HG03097 (cell line): ENCODE measurements at regions not wholly inside any gene's neighbourhood (a gene's known extent, or its start where the extent isn't known, plus 50 kb on each side); places are given as distances from the start of the nearest gene placed in this dataset.

Experiments
- ATAC-seq: cut with Tn5 transposase; IDR thresholded peaks from one replicate; pipeline ENCODE4 v1.9.1; 2021; ENCODE audit not compliant: unreplicated experiment, low FRiP score

DNA sequence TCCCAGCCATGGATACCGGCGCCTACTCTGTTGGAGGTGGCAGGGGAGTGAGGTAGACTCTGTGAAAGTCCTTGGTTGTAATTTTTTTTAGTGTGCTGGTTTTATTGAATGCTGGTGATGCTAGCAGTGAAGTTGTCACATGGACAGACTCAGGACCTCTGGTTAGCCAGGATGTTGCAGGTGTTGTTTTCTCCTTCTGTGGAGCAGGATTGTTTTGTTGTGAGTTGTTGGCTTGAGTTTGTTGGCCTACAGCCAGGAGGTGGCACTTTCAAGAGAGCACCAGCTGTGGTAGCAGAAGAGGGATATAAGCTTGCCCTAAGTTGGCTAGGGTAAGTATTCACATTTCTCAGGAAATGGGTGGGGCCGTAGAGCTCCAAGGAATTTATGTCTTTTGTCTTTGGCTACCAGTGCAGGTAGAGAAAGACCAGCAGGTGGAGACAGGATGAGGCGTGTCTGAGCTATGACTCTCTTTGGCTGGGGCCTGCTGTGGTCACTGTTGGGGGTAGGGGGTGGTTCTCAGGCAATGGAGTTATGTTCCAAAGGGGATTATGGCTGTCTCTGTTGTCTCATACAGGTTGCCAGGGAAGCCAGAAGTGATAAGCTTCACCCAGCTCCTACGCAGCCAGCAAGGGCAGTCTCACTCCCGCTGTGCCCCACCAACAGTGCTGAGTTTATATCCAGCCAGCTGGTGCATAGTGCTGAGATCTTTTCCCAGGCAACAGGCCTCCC, 248.7 kb downstream of the TAF11L14 start:
- ATAC-seq: no peak

DNA sequence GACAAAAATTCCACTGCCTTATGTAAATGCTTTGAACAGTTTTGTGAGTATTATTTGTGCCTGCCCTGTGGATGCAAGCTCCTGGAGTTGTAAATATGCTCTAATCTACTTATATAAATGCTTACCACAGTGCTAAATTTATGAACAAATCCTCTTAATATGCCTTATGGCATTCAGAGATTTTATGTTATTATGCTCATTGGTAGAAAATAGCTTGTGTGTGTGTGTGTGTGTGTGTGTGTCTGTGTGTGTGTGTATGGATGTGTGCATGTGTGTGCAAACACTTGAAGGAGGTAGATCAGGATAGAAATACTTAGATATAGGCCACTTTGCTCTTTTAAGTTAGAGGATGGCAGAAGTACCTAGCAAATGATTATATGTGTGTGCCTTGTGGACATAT, 253.9 kb downstream of the TAF11L14 start:
- no peak for ATAC-seq

DNA sequence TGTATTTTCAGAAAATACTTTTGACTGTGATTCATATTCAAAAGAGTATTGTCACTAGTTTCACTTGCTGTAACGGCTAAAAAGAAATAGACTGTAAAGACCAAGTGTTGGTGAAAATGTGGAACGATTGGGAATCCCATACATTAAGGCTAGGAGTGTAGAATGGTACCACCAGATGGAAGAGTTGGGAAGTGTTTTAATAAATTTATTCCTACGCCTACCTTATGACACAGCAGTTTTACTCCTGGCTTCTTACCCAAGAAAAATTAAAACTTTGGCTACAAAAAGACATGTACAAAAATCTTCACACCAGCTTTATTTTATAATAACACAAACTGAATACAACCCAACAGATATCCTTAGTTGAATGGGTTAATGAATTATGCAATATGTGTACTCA, 256.2 kb downstream of the TAF11L14 start:
- no peak for ATAC-seq

DNA sequence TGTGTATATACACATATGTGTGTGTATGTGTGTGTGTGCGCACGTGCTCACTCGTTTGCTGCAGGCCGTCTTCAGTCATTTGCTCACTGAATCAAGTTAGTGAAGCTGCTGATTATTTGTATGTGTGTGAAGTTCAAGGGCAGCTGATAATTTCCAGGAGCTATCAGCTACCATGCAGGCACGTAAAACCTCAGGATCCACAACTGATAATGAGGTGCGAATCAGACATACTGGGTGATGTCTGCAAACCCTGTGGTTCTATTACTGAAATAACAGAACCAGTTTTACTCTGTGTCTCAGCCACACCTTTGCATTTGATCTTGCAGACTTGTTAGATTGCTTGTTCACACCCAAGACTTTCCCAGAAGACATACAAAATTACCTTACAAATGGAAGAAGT, 257.6 kb downstream of the TAF11L14 start:
- no peak for ATAC-seq

DNA sequence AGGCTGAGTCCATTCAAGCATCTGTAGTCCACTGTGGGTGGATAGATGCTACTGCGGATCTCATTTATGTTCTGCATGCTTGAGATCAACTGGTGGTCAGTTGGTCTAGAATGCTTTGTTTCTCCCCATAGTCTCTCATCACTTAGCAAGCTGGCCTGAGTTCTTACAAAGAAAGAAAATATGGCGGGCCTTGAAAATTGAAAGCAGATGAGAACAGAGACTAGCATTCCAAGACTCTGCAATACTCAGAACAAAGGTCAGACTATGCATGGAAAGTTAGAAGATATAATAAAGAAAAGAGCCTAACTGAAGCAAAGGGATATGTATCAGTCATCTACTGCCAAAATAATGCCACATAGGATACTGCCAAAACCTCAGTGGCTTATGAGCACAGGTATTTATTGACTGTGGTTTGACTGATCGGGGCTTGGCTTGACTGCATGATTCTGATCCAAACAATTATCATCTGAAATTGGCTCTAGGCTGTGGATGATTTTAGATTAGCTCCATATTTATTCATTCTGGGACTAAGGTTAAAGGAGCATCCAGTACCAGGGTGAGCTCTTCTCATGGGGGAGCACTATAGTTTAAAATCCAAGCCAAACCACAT, 258.9 kb downstream of the TAF11L14 start:
- ATAC-seq: no peak

DNA sequence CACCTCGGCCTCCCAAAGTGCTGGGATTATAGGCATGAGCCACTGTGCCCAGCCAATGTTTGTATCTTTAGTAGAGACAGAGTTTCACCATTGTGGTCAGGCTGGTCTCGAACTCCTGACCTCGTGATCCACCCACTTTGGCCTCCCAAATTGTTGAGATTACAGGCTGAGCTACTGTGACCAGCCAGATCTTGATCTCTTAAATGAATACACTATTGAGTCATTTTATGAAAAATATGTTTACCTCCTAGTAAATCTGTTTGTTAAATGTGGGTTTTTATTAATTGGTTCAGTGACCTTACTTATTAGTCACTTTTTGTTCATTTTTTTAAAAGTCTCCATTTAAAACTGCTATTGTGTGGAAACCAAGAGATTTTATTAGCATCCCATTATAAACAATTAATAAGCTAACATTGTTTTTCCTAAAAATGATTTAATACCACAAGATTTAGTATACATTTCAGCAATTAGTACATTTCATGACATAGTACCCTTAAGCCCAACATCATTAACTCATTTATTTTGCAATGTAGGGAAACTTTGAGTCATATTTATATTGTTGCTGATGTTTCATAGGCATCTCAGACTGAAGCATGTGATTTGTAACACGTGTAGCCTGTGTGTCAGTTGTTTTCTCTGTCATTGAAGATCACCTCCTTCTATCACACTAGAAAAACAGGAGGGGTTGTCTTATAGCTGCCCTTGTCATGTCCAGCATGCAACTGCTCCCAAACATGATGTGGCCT, 261.2 kb downstream of the TAF11L14 start:
- no peak for ATAC-seq

DNA sequence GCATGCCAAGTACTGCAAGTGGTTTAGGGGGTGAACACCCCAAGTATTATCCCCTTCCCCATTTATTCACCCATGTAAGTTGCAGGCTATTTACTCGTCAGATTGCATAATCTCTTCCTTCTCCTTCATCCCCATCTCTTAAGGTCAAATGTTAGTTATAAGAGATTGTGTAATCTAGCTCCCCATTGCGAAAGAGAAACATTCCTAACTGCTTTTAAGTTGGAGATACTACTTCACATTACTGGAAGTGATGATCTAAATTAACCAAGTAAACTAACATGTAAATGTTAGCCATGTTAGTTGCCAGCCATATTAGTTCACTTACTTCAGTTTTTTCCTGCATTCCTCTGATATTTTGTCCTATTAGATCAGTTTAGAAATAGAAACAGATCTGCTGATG, 262.3 kb downstream of the TAF11L14 start:
- ATAC-seq: no peak

DNA sequence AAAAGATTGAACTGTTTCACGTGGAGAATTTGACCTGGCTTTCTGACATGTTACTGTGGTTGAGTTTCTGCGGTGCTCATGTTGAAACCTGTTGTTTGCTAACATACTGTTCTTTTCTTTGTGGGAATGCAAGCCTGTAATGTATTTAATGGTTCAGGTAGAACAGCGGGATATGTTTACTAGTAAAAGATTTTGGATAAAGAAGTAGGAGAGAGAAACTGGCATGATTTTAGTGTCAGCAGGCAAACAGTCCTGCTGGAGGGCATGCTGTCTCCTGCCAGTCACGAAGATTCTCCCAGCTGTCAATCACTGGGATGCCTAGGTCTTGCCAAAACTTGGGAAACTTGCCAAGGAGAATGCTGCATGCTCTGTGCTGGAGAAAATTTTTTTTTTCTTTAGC, 263.5 kb downstream of the TAF11L14 start:
- no peak for ATAC-seq

DNA sequence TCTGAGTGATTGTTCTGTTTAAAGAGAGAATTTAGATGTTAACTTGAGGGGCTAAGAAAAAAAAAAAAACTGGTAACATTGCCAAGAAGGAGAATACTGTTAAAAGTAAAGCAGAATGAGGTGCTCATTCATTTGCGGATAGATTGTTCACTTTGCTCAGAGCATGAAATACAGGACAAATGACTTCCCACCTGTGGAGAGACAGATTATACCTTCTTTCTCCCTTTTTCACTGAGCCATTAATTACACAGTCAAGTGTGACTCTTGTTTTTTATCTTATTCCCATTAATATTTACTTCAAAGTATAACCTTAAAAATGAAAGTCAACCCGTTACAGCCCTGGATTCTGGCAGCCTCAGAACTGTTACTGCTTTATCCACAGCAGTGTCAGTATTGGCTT, 264.5 kb downstream of the TAF11L14 start:
- ATAC-seq: no peak

DNA sequence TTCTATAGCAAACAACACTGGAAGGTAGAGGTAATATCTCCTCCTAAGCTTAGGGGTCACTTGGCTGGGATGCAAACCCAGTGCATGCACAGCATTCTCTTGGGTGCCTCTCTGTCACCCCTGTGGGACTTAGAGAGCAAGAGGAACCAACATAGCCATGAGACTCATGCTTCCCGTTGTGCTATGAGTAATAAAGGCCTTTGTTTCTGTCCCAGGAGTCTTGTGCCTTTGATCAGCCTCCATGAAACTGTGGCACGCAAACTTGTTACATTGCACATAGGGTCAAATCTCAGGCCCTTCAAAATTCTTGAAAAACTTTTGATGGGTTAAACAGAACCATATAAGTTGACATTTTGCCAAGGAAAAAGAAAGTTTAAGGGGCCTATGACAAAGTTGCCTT, 272.8 kb downstream of the TAF11L14 start:
- ATAC-seq: no peak

DNA sequence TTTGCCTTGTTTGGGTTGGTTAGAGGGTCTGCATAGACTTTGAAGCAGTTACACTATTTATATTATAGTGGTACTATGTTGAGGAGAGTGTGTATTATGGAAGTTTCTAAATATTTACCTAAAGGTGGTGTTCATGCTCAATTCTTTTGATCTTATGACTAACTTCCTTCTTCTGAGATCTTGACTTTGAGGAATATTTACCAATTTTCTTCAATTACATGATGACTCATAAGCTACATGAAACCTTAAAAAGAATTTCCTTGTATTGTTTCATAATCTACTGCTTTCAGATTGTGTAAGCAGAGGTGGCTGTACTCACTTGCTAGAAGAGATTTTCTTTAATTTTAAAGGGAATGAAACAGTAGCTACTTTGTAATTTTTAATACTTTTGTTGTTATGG, 276.1 kb downstream of the TAF11L14 start:
- no peak for ATAC-seq

DNA sequence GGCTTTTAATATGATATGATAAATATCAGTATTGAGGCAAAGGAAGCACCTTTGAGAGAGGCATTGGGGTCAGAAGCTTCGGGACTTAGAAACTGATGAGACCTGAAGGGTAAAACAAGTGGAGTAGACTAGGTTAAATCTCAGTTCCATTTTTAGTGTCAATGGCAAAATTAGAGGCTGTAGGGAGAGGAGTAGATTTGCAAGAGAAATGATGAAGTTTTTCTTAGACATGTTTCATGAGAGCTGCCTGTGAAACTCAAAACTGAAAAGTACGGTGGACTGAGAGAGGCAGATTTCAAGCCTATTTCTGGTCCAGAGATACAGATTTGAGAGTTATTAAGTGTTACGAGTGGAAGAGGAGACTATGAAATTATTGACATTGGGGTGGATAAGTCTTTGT, 278.5 kb downstream of the TAF11L14 start:
- no peak for ATAC-seq

DNA sequence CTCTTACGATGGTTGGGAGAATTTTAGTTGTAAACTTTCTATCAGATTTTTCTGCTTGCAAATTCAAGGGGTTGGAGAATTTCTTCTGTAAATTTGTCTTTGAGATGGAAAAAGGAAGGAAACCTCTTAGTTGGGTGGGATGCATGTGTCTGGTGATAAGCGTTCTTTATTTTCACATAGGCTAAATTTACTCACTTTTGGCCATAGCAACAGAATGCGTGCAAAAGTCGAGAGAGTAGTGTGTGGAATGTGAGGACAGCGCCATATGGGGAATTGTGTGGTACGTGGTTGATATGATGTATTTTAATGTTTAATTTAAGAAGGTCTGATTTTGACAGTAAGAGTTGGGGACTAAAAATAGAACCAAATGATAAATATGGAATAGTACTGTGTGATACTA, 282.2 kb downstream of the TAF11L14 start:
- ATAC-seq: no peak

DNA sequence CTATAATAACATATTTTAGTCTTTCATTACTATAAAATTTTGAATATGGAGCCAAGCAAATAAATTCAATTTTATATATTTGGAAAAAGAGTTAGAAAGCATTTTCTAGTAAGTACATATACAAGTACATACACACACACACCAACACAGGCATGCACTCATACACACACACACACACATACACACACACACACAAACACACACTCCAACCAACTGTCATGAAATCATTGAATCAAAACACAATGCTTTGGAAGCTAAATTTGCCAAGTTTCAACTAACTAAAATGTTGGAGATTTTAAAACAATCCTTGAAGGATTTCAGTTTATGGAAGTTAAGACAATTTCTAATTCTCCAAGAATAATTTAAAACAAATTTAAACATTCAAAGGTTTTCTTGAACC, 283.2 kb downstream of the TAF11L14 start:
- no peak for ATAC-seq

DNA sequence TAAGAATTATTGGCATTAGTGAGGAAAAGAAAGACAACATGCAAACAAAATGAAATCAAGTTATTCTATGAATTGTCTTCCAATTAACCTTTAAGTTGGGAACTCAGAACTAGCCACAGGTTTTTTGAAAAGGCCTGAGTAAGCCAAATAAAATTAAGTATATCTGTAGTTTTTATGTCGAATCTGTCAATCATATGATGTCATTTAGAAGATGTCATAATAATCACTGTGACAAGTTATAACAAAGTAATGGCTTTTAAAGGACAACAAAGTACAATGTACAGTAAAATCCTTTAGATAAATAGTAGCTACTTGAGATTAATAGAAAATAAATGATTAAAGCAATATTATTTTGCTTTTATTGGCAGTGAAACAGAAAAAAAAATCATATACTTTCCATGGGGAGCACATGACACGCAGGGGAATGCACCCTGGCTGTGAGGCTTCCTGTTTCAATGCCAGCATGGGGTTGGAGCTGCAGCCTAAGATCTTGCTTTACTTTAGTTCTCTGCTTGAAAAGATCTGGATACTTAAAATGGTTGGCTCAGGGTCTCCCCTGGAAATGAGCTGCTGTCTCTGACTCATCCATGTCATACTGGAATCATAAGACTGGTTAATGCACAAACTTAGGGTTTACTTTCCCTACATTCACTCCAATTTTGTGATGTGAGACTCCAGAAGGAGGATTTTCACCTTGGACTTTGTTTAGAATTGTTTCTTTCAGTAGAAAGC, 284.3 kb downstream of the TAF11L14 start:
- ATAC-seq: no peak

DNA sequence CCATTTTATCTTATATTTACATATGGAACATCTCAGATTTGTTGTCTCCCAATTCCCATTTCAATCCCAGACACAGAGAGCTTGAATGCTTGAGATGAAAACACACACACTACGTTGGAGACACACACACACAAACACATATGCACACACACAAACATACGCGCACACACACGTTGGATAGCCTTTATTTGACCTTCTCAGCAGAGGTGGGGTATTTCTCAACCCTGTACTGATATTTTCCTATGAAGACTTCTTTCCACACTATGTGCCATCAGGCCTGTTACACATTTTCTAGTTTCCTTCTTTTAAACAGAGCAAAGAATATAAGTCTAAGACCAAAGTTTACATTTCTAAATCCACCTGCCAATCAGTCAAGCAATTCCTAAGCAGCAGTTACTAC, 291.0 kb downstream of the TAF11L14 start:
- no peak for ATAC-seq

DNA sequence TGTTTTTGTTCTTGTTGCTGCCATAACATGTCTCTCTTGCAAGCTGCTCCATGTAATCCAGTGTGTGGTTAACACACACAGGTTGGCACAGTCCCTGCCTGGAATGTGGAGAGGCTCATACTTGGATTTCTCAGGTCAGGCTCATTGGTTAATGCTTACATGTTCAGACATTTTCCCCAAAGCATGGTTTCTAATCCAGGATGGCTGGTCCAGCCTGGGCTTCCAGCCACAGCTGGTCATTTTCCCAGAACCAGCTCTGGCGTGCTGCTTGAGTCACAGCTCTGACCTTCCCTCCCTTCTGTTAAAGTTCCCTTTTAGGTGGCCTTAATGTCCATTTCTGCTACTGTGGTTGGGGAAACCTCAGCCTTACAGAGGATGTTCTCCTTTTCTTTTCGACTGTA, 294.3 kb downstream of the TAF11L14 start:
- no peak for ATAC-seq

DNA sequence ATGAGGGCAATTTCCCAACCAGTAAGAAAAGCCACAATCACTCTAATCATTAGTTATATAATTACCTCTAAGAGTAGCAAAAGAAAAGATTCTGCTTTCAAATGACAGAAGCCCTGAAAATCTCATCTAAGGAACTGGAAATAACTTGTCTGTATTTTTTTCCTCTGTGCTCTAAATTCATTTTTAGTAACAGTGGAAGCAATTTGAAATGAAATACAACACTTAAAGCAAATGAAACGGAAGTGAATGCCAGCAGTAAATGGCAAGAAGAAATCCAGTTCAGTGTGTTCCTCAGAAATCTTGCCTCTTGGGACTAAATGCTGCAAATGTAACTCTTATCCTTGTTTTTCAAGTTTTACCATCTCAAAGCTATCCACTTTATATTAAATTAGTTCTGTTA, 294.9 kb downstream of the TAF11L14 start:
- ATAC-seq: no peak

DNA sequence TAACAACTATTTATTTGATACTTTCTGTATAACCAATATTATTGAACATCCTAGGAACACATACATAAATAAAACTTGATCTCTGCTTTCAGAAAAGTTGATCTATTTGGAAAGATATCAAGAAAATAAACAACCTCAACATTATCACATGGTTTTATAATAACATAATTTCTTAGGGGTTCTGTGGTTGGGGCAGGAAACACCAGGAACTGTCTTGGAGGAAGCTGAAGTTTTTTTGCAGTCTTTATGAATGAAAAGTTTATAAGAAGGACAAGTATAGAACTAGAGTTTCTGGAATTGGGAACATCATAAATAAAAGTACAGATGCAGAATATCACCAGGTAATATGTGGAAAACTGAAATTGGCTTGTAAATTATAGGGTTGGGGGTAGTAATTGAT, 296.1 kb downstream of the TAF11L14 start:
- ATAC-seq: no peak

DNA sequence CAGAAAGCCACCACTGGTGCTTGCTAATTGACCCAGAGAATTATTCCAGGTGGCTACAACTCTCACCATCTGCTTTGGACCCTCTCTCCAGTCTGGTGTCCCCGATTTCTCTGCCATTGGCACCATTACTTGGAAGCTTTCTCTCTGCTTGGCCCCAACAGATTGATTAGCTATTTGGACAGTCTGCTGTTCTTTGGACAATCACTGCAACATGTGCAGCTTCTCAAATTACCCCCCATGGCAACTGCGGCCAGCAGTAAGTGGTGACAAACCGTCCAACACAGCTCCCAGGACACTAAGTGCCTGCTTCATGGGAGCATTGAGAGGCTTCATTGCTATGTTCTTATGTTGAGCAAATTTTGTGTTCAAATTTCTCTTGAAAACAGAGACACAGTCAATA, 309.8 kb downstream of the TAF11L14 start:
- ATAC-seq: no peak

DNA sequence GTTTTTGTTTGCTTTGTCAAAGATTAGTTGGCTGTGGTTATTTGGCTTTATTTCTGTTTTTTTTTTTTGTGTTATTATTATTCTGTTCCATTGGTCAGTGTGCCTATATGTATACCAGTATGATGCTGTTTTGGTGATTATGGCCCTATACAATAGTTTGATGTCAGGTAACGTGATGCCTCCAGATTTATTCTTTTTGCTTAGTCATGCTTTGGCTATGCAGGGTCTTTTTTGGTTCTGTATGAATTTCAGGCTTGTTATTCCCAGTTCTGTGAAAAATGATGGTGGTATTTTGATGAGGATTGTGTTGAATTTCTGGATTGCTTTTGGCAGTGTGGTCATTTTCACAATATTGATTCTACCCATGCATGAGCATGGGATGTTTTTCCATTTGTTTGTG, 312.8 kb downstream of the TAF11L14 start:
- ATAC-seq: no peak
